Inferior parietal cortex (tissue), 1 donor: ENCODE measurements at regions not wholly inside any gene's neighbourhood (a gene's known extent, or its start where the extent isn't known, plus 50 kb on each side); places are given as distances from the start of the nearest gene placed in this dataset.
"Not testable (repeated sequence)": the region's sequence is repeated elsewhere in the genome, so short reads cannot be mapped to it uniquely, and the experiment has no call there.

Experiments
- DNase-seq: peaks from one replicate; pipeline ENCODE4 v3.0.0-alpha.2; 2016; ENCODE audit errors: extremely low spot score

DNA sequence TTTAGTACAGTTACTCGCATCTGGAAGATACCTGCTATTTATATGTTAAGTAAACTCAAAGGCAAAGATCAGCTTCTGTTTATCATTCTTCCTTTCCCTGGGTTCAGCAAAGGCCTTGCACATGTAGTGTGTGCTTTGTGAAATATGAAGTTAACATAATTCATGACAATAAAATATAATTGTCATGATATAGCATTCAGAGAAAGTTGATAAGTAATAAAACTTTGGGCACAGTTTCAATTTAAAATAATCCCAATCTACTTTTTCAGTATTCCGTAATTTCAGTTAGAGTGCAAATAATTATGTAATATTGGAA, 51.9 kb upstream of the ZNF217 start:
- DNase-seq, result no peak

DNA sequence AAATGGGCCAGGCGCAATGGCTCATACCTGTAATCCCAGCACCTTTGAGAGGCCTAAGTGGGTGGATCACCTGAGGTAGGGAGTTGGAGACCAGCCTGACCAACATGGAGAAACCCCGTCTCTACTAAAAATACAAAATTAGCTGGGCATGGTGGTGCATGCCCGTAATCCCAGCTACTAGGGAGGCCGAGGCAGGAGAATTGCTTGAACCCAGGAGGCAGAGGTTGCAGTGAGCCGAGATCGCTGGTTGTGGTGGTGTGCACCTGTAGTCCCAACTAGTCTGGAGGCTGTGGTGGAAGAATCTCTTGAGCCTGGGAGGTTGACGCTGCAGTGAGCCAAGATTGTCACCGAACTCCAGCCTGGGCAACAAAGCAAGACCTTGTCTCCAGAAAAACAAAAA, 50.5 kb upstream of the ZNF217 start:
- not testable (repeated sequence) for DNase-seq
